Subcutaneous abdominal adipose tissue (tissue), 5 donors: ENCODE measurements at regions not wholly inside any gene's neighbourhood (a gene's known extent, or its start where the extent isn't known, plus 50 kb on each side); places are given as distances from the start of the nearest gene placed in this dataset.

ENCODE experiments used
- H3K27ac ChIP-seq: one replicate; pipeline ENCODE4 v1.7.0; 2013; ENCODE audit warnings: low read depth, mild to moderate bottlenecking, inconsistent platforms, low read length, moderate library complexity
- H3K27me3 ChIP-seq, 5 donors: one replicate each; pipeline ENCODE4 v1.7.0; 2013; ENCODE audit warnings: low read length in 5 of 5, inconsistent platforms in 1 of 5; ENCODE audit not compliant: control insufficient read depth in 5 of 5, insufficient read depth in 4 of 5
- H3K36me3 ChIP-seq, 5 donors: one replicate each; pipeline ENCODE4 v1.7.0; 2013; ENCODE audit warnings: low read length in 5 of 5; ENCODE audit not compliant: control insufficient read depth in 5 of 5, insufficient read depth in 5 of 5
- H3K4me1 ChIP-seq, 5 donors: one replicate each; pipeline ENCODE4 v1.7.0; 2013; ENCODE audit warnings: low read length in 5 of 5, mild to moderate bottlenecking in 3 of 5, moderate library complexity in 1 of 5; ENCODE audit not compliant: control insufficient read depth in 5 of 5, insufficient read depth in 5 of 5
- H3K4me3 ChIP-seq, 5 donors: one replicate each; pipeline ENCODE4 v1.7.0; 2013; ENCODE audit warnings: low read length in 5 of 5, low read depth in 1 of 5
- H3K9ac ChIP-seq, 5 donors: one replicate each; pipeline ENCODE4 v1.7.0; 2013; ENCODE audit warnings: low read length in 5 of 5, mild to moderate bottlenecking in 4 of 5, moderate library complexity in 3 of 5
- H3K9me3 ChIP-seq, 5 donors: one replicate each; pipeline ENCODE4 v1.7.0; 2013; ENCODE audit warnings: low read length in 5 of 5; ENCODE audit not compliant: control insufficient read depth in 5 of 5
- donor health status: healthy.
- donor health status: healthy.
- donor health status: healthy.
- donor health status: healthy.
- donor health status: healthy.

- H3K9ac ChIP-seq, result no peak overlapping the region
- no peaks in the 10 kb centered on the region for H3K36me3 ChIP-seq
- no peaks in the 10 kb centered on the region for H3K4me1 ChIP-seq
- H3K4me3 ChIP-seq, result no peak overlapping the region
- H3K9me3 ChIP-seq, result no peaks in the 10 kb centered on the region
- no peaks in the 10 kb centered on the region for H3K27me3 ChIP-seq
- H3K27ac ChIP-seq, result no peak overlapping the region
These were observed 424.2 kb downstream of the SLC16A7 start for GRCh38 chr12:60020068-60020467.

- Histone ChIP-seq H3K36me3 (no peaks in the 10 kb centered on the region), H3K4me3 (no peak overlapping the region), H3K4me1 (no peaks in the 10 kb centered on the region), H3K9me3 (no peaks in the 10 kb centered on the region), H3K27ac (no peak overlapping the region), H3K9ac (no peak overlapping the region), H3K27me3 (no peaks in the 10 kb centered on the region)
These were observed 425.4 kb downstream of the SLC16A7 start for GRCh38 chr12:60021235-60021634.

GRCh38 chr12:60027266-60027665 lies 431.4 kb downstream of the SLC16A7 start:
- no peaks in the 10 kb centered on the region for H3K4me1 ChIP-seq
- no peaks in the 10 kb centered on the region for H3K36me3 ChIP-seq
- no peak overlapping the region for H3K27ac ChIP-seq
- H3K9ac ChIP-seq, result no peak overlapping the region
- H3K27me3 ChIP-seq, result no peaks in the 10 kb centered on the region
- H3K4me3 ChIP-seq, result no peak overlapping the region
- no peaks in the 10 kb centered on the region for H3K9me3 ChIP-seq

- no peaks in the 10 kb centered on the region for H3K27me3 ChIP-seq
- no peaks in the 10 kb centered on the region for H3K36me3 ChIP-seq
These were observed 438.3 kb downstream of the SLC16A7 start for GRCh38 chr12:60034147-60034546.

GRCh38 chr12:60035835-60036234 lies 440.0 kb downstream of the SLC16A7 start:
- H3K9ac ChIP-seq, result no peak overlapping the region
- H3K27ac ChIP-seq, result no peak overlapping the region
- H3K4me1 ChIP-seq, result no peaks in the 10 kb centered on the region
- H3K9me3 ChIP-seq, result peaks cover 0 to 6% (median 5%) of the 10 kb centered on the region in 5 donors
- H3K36me3 ChIP-seq, result no peaks in the 10 kb centered on the region
- no peak overlapping the region for H3K4me3 ChIP-seq
- H3K27me3 ChIP-seq, result no peaks in the 10 kb centered on the region

More at GRCh38 chr12:60034147-60034546, 438.3 kb downstream of the SLC16A7 start:
- H3K9ac ChIP-seq, result no peak overlapping the region
- peaks cover 0 to 6% (median 5%) of the 10 kb centered on the region in 5 donors for H3K9me3 ChIP-seq
- no peaks in the 10 kb centered on the region for H3K4me1 ChIP-seq
- H3K27ac ChIP-seq, result no peak overlapping the region
- no peak overlapping the region for H3K4me3 ChIP-seq

GRCh38 chr12:60042835-60043234 lies 447.0 kb downstream of the SLC16A7 start:
- no peaks in the 10 kb centered on the region for H3K27me3 ChIP-seq
- H3K9ac ChIP-seq, result no peak overlapping the region
- no peaks in the 10 kb centered on the region for H3K4me1 ChIP-seq

GRCh38 chr12:60043236-60043635 lies 447.4 kb downstream of the SLC16A7 start:
- Histone ChIP-seq H3K27me3 (no peaks in the 10 kb centered on the region), H3K9me3 (no peaks in the 10 kb centered on the region), H3K4me1 (no peaks in the 10 kb centered on the region), H3K4me3 (no peak overlapping the region), H3K36me3 (no peaks in the 10 kb centered on the region), H3K9ac (no peak overlapping the region), H3K27ac (no peak overlapping the region)

More at GRCh38 chr12:60042835-60043234, 447.0 kb downstream of the SLC16A7 start:
- H3K4me3 ChIP-seq, result no peak overlapping the region
- no peak overlapping the region for H3K27ac ChIP-seq
- no peaks in the 10 kb centered on the region for H3K36me3 ChIP-seq
- H3K9me3 ChIP-seq, result no peaks in the 10 kb centered on the region

GRCh38 chr12:60052483-60052882 lies 456.7 kb downstream of the SLC16A7 start:
- Histone ChIP-seq H3K36me3 (no peaks in the 10 kb centered on the region), H3K9me3 (no peaks in the 10 kb centered on the region), H3K27me3 (no peaks in the 10 kb centered on the region), H3K4me1 (no peaks in the 10 kb centered on the region), H3K4me3 (no peak overlapping the region), H3K9ac (no peak overlapping the region), H3K27ac (no peak overlapping the region)

- Histone ChIP-seq H3K9me3 (no peaks in the 10 kb centered on the region), H3K27me3 (no peaks in the 10 kb centered on the region), H3K4me1 (no peaks in the 10 kb centered on the region), H3K9ac (no peak overlapping the region), H3K27ac (no peak overlapping the region), H3K36me3 (no peaks in the 10 kb centered on the region), H3K4me3 (no peak overlapping the region)
These were observed 463.4 kb downstream of the SLC16A7 start for GRCh38 chr12:60059180-60059579.

GRCh38 chr12:60066655-60067054 lies 470.8 kb downstream of the SLC16A7 start:
- no peaks in the 10 kb centered on the region for H3K36me3 ChIP-seq
- H3K27ac ChIP-seq, result no peak overlapping the region
- no peaks in the 10 kb centered on the region for H3K27me3 ChIP-seq
- no peaks in the 10 kb centered on the region for H3K9me3 ChIP-seq
- H3K4me1 ChIP-seq, result no peaks in the 10 kb centered on the region
- no peak overlapping the region for H3K9ac ChIP-seq
- no peak overlapping the region for H3K4me3 ChIP-seq

GRCh38 chr12:60070552-60070951 lies 474.7 kb downstream of the SLC16A7 start:
- Histone ChIP-seq H3K27ac (no peak overlapping the region), H3K4me3 (no peak overlapping the region), H3K9ac (no peak overlapping the region), H3K27me3 (no peaks in the 10 kb centered on the region), H3K36me3 (no peaks in the 10 kb centered on the region), H3K9me3 (no peaks in the 10 kb centered on the region), H3K4me1 (no peaks in the 10 kb centered on the region)
